ENCODE measurements at regions not wholly inside any gene's neighbourhood (a gene's known extent, or its start where the extent isn't known, plus 50 kb on each side); places are given as distances from the start of the nearest gene placed in this dataset.

GRCh38 chr12:19018302-19018970 lies 111.1 kb upstream of the PLEKHA5 start:
- no peak for DNase-seq

- no peak for DNase-seq
These were observed 108.3 kb upstream of the PLEKHA5 start for GRCh38 chr12:19021240-19021639.

GRCh38 chr12:19021646-19022045 lies 107.9 kb upstream of the PLEKHA5 start:
- no peak for DNase-seq

- DNase-seq: no peak
These were observed 104.0 kb upstream of the PLEKHA5 start for GRCh38 chr12:19025582-19025981.

GRCh38 chr12:19026034-19026433 lies 103.5 kb upstream of the PLEKHA5 start:
- no peak for DNase-seq

- no peak for DNase-seq
These were observed 102.7 kb upstream of the PLEKHA5 start for GRCh38 chr12:19026614-19027488.

- DNase-seq: no peak
These were observed 99.4 kb upstream of the PLEKHA5 start for GRCh38 chr12:19030180-19030579.

GRCh38 chr12:19030603-19031002 lies 98.9 kb upstream of the PLEKHA5 start:
- no peak for DNase-seq

GRCh38 chr12:19031032-19031431 lies 98.5 kb upstream of the PLEKHA5 start:
- DNase-seq: no peak

- DNase-seq: no peak
These were observed 96.7 kb upstream of the PLEKHA5 start for GRCh38 chr12:19032826-19033225.

- DNase-seq: no peak
These were observed 96.3 kb upstream of the PLEKHA5 start for GRCh38 chr12:19033244-19033643.

GRCh38 chr12:19034937-19035336 lies 94.6 kb upstream of the PLEKHA5 start:
- no peak for DNase-seq

- no peak for DNase-seq
These were observed 94.0 kb upstream of the PLEKHA5 start for GRCh38 chr12:19035536-19035935.

- DNase-seq: no peak
These were observed 92.7 kb upstream of the PLEKHA5 start for GRCh38 chr12:19036673-19037357.

GRCh38 chr12:19038209-19038608 lies 91.3 kb upstream of the PLEKHA5 start:
- no peak for DNase-seq

- DNase-seq: no peak
These were observed 90.0 kb upstream of the PLEKHA5 start for GRCh38 chr12:19039515-19039914.

GRCh38 chr12:19042221-19042620 lies 87.3 kb upstream of the PLEKHA5 start:
- DNase-seq: no peak

- no peak for DNase-seq
These were observed 85.1 kb upstream of the PLEKHA5 start for GRCh38 chr12:19044430-19044829.

GRCh38 chr12:19044891-19045290 lies 84.6 kb upstream of the PLEKHA5 start:
- DNase-seq: no peak

GRCh38 chr12:19045426-19045825 lies 84.1 kb upstream of the PLEKHA5 start:
- DNase-seq: no peak

GRCh38 chr12:19048943-19049342 lies 80.6 kb upstream of the PLEKHA5 start:
- DNase-seq: no peak

GRCh38 chr12:19052689-19053088 lies 76.8 kb upstream of the PLEKHA5 start:
- DNase-seq: no peak

- DNase-seq: no peak
These were observed 76.3 kb upstream of the PLEKHA5 start for GRCh38 chr12:19053218-19053617.

GRCh38 chr12:19054035-19054434 lies 75.5 kb upstream of the PLEKHA5 start:
- DNase-seq: no peak
